Spinal cord (tissue), 9 donors: ENCODE measurements at regions not wholly inside any gene's neighbourhood (a gene's known extent, or its start where the extent isn't known, plus 50 kb on each side); places are given as distances from the start of the nearest gene placed in this dataset.
"Not testable (repeated sequence)": the region's sequence is repeated elsewhere in the genome, so short reads cannot be mapped to it uniquely, and the experiment has no call there.

ENCODE experiments used
- DNase-seq, 6 donors: peaks; one replicate each; pipeline versions ENCODE4 v3.0.0 to v3.0.0-alpha.2; 2013 to 2015; ENCODE audit warnings: low spot score in 6 of 6, low read depth in 4 of 6
- H3K27ac ChIP-seq: one replicate; pipeline ENCODE4 v1.5.1; 2013; ENCODE audit warnings: low read depth, low read length, control low read depth
- H3K27me3 ChIP-seq: one replicate; pipeline ENCODE4 v1.6.1; 2013; ENCODE audit warnings: low read length; ENCODE audit not compliant: control insufficient read depth, insufficient read depth
- H3K36me3 ChIP-seq: one replicate; pipeline ENCODE4 v1.6.1; 2013; ENCODE audit warnings: low read length; ENCODE audit not compliant: control insufficient read depth, insufficient read depth
- H3K4me1 ChIP-seq: one replicate; pipeline ENCODE4 v1.6.1; 2013; ENCODE audit warnings: low read length; ENCODE audit not compliant: control insufficient read depth, insufficient read depth
- H3K4me3 ChIP-seq: one replicate; pipeline ENCODE4 v1.5.1; 2013; ENCODE audit warnings: low read depth, low read length, control low read depth
- H3K9me3 ChIP-seq: one replicate; pipeline ENCODE4 v1.6.1; 2013; ENCODE audit warnings: low read length; ENCODE audit not compliant: control insufficient read depth, insufficient read depth
- WGBS: methylation state at CpG from one replicate; pipeline ENCODE4 v1.1.5; 2013; ENCODE audit warnings: missing lambda C conversion rate; ENCODE audit not compliant: insufficient coverage; 5-methylcytosine and 5-hydroxymethylcytosine counted together
- donor health status: healthy.

- 100% methylated on average over 1 of the region's 2 CpGs for WGBS
- Histone ChIP-seq H3K36me3 (no peaks in the 10 kb centered on the region), H3K4me3 (no peak overlapping the region), H3K4me1 (no peaks in the 10 kb centered on the region), H3K27ac (no peak overlapping the region), H3K27me3 (peaks cover 2% of the 10 kb centered on the region), H3K9me3 (no peaks in the 10 kb centered on the region)
- DNase-seq = peak in 1 of 6 donors; percentile 57
Measured at GRCh38 chr2:133643863-133644262, 75.6 kb upstream of the NCKAP5 start.

- H3K27ac ChIP-seq = no peak overlapping the region
- H3K36me3 ChIP-seq = no peaks in the 10 kb centered on the region
- peak in 1 of 6 donors; percentile 66 for DNase-seq
- no peaks in the 10 kb centered on the region for H3K4me1 ChIP-seq
- peaks cover 2% of the 10 kb centered on the region for H3K27me3 ChIP-seq
- H3K4me3 ChIP-seq = no peak overlapping the region
- H3K9me3 ChIP-seq = no peaks in the 10 kb centered on the region
Measured at GRCh38 chr2:133644846-133645245, 76.6 kb upstream of the NCKAP5 start.

- not testable (repeated sequence) for H3K4me3 ChIP-seq, H3K4me1 ChIP-seq, H3K9me3 ChIP-seq, H3K36me3 ChIP-seq, DNase-seq, H3K27me3 ChIP-seq, H3K27ac ChIP-seq
- WGBS = 94% methylated on average over 1 of the region's 1 CpG
Measured at GRCh38 chr2:133647386-133647785, 79.1 kb upstream of the NCKAP5 start.

GRCh38 chr2:133651861-133652260 lies 83.6 kb upstream of the NCKAP5 start:
- no CpG with 5 or more reads among the region's 2 CpGs for WGBS
- Histone ChIP-seq H3K4me3 (no peak overlapping the region), H3K9me3 (no peaks in the 10 kb centered on the region), H3K4me1 (no peaks in the 10 kb centered on the region), H3K36me3 (no peaks in the 10 kb centered on the region), H3K27ac (no peak overlapping the region), H3K27me3 (no peaks in the 10 kb centered on the region)
- DNase-seq = no peak

- H3K4me1 ChIP-seq = no peaks in the 10 kb centered on the region
- H3K27me3 ChIP-seq = no peaks in the 10 kb centered on the region
- no peak overlapping the region for H3K27ac ChIP-seq
- 0% methylated on average over 2 of the region's 4 CpGs for WGBS
- H3K4me3 ChIP-seq = no peak overlapping the region
- peak in 2 of 6 donors; percentile 65 to 90 for DNase-seq
- no peaks in the 10 kb centered on the region for H3K36me3 ChIP-seq
- no peaks in the 10 kb centered on the region for H3K9me3 ChIP-seq
Measured at GRCh38 chr2:133652398-133652797, 84.1 kb upstream of the NCKAP5 start.

GRCh38 chr2:133653056-133653455 lies 84.8 kb upstream of the NCKAP5 start:
- Histone ChIP-seq H3K36me3 (no peaks in the 10 kb centered on the region), H3K9me3 (no peaks in the 10 kb centered on the region), H3K27ac (no peak overlapping the region), H3K4me3 (no peak overlapping the region), H3K4me1 (no peaks in the 10 kb centered on the region), H3K27me3 (no peaks in the 10 kb centered on the region)
- DNase-seq = no peak

GRCh38 chr2:133654949-133655348 lies 86.7 kb upstream of the NCKAP5 start:
- Histone ChIP-seq H3K9me3 (no peaks in the 10 kb centered on the region), H3K27me3 (no peaks in the 10 kb centered on the region), H3K27ac (no peak overlapping the region), H3K36me3 (no peaks in the 10 kb centered on the region), H3K4me1 (no peaks in the 10 kb centered on the region), H3K4me3 (no peak overlapping the region)
- no peak for DNase-seq

- WGBS = 64% methylated on average over 1 of the region's 1 CpG
- Histone ChIP-seq H3K36me3 (no peaks in the 10 kb centered on the region), H3K27ac (no peak overlapping the region), H3K4me1 (no peaks in the 10 kb centered on the region), H3K4me3 (no peak overlapping the region), H3K9me3 (no peaks in the 10 kb centered on the region), H3K27me3 (no peaks in the 10 kb centered on the region)
- no peak for DNase-seq
Measured at GRCh38 chr2:133655610-133656009, 87.3 kb upstream of the NCKAP5 start.

GRCh38 chr2:133657591-133657990 lies 89.3 kb upstream of the NCKAP5 start:
- no peaks in the 10 kb centered on the region for H3K9me3 ChIP-seq

GRCh38 chr2:133658020-133658903 lies 90.0 kb upstream of the NCKAP5 start:
- no peak for DNase-seq
- Histone ChIP-seq H3K27me3 (no peaks in the 10 kb centered on the region), H3K36me3 (no peaks in the 10 kb centered on the region), H3K4me1 (no peaks in the 10 kb centered on the region), H3K4me3 (no peak overlapping the region), H3K27ac (no peak overlapping the region), H3K9me3 (no peaks in the 10 kb centered on the region)
- WGBS = 89% methylated on average over 4 of the region's 11 CpGs

More at GRCh38 chr2:133657591-133657990, 89.3 kb upstream of the NCKAP5 start:
- Histone ChIP-seq H3K4me3 (no peak overlapping the region), H3K27me3 (no peaks in the 10 kb centered on the region), H3K36me3 (no peaks in the 10 kb centered on the region), H3K27ac (no peak overlapping the region), H3K4me1 (no peaks in the 10 kb centered on the region)
- no peak for DNase-seq
- 100% methylated on average over 5 of the region's 6 CpGs for WGBS
